Loucy (cell line): ENCODE measurements at regions not wholly inside any gene's neighbourhood (a gene's known extent, or its start where the extent isn't known, plus 50 kb on each side); places are given as distances from the start of the nearest gene placed in this dataset.

Source experiments
- CTCF ChIP-seq: fragments of 200-600 bp; sonication (generic); conservative IDR thresholded peaks from 2 replicates; pipeline ENCODE4 v1.5.1; 2014; ENCODE audit warnings: mild to moderate bottlenecking, antibody characterized with exemption, low read length
- EZH2phosphoT487 ChIP-seq: fragments of 200-600 bp; IDR thresholded peaks from 2 replicates; pipeline ENCODE4 v1.6.1; 2018; ENCODE audit warnings: antibody characterized with exemption, mild to moderate bottlenecking, moderate library complexity, borderline replicate concordance

GRCh38 chr2:71988170-71988569 lies 159.5 kb downstream of the CYP26B1 start:
- TF ChIP-seq EZH2phosphoT487: no peak
- no peak for TF ChIP-seq CTCF
